Adrenal gland (tissue), 9 donors: ENCODE measurements at regions not wholly inside any gene's neighbourhood (a gene's known extent, or its start where the extent isn't known, plus 50 kb on each side); places are given as distances from the start of the nearest gene placed in this dataset.

Experiments
- DNase-seq, 7 donors: peaks; one replicate each; pipeline ENCODE4 v3.0.0-alpha.2; 2019 to 2020
- H3K27ac ChIP-seq, 5 donors: fragments of 200-600 bp; sonication (generic) in 4 of 5; 1 replicate in 3 of 5; 2 replicates in 2 of 5; pipeline versions ENCODE4 v1.5.1 to v1.8.0; 2016 to 2020; ENCODE audit warnings: mild to moderate bottlenecking in 1 of 5
- H3K27me3 ChIP-seq: fragments of 200-600 bp; 2 replicates; pipeline ENCODE4 v1.8.0; 2021
- H3K36me3 ChIP-seq, 2 donors: fragments of 200-600 bp; replicated peaks in 1 of 2; 1 replicate in 1 of 2; 2 replicates in 1 of 2; pipeline versions ENCODE4 v1.5.1 to v1.8.0; 2018 to 2022
- H3K4me1 ChIP-seq, 2 donors: fragments of 200-600 bp; replicated peaks in 1 of 2; 1 replicate in 1 of 2; 2 replicates in 1 of 2; pipeline versions ENCODE4 v1.5.1 to v1.8.0; 2018 to 2021
- H3K4me3 ChIP-seq, 4 donors: fragments of 200-600 bp; sonication (generic) in 3 of 4; one replicate each; pipeline ENCODE4 v1.5.1; 2016 to 2018
- H3K9me3 ChIP-seq, 3 donors: fragments of 200-600 bp; sonication (generic) in 1 of 3; replicated peaks in 1 of 3; 1 replicate in 2 of 3; 2 replicates in 1 of 3; pipeline versions ENCODE4 v1.5.1 to v1.8.0; 2016 to 2021
- CTCF ChIP-seq, 6 experiments: fragments of 450-650 bp in 4 of 6; fragments of 200-600 bp in 2 of 6; sonication (generic) in 1 of 6; IDR thresholded peaks; 1 replicate in 5 of 6; 2 replicates in 1 of 6; pipeline versions ENCODE4 v1.5.1 to v1.8.0; 2016 to 2021; ENCODE audit warnings: antibody characterized with exemption in 6 of 6, mild to moderate bottlenecking in 2 of 6, moderate library complexity in 1 of 6
- POLR2A ChIP-seq, 2 donors: fragments of 450-650 bp; IDR thresholded peaks; one replicate each; pipeline ENCODE4 v1.6.1; 2017; ENCODE audit warnings: antibody characterized with exemption in 2 of 2, mild to moderate bottlenecking in 2 of 2, moderate library complexity in 1 of 2
- WGBS, 4 donors: extraction: QIAGEN DNeasy Blood & Tissue Kit in 2 of 4; methylation state at CpG; one replicate each; pipeline versions ENCODE4 v1.1.5 to v1.1.7; 2013 to 2017; 5-methylcytosine and 5-hydroxymethylcytosine counted together
- intact Hi-C, 2 donors: fragments of 100-400 bp; cut with DNase I; formaldehyde crosslinking; loops; one replicate each; pipeline versions ENCODE4 v1.14.1 to v1.15.0; 2022 to 2023
- donor health status: healthy with polysubstance abuse.
- donor health status: Bipolar disorder and iron deficiency.
- donor health status: DM: yes; HTN: yes; CAD: no.
- donor health status: DM: no; HTN: no; CAD: no.
- donor health status: DM: no; HTN: no; CAD: no.

GRCh38 chr2:41947701-41948396 lies 100.0 kb upstream of the PKDCC start:
- H3K4me1 ChIP-seq, result no peaks in the 10 kb centered on the region
- H3K9me3 ChIP-seq, result no peaks in the 10 kb centered on the region
- TF ChIP-seq CTCF (IDR thresholded peaks at IDR 0.05) (no peak), POLR2A (IDR thresholded peaks at IDR 0.05) (no peak)
- 40 to 46% (median 41%) methylated on average over 11 of the region's 11 CpGs for WGBS, 4 donors
- DNase-seq, result no peak
- H3K36me3 ChIP-seq, result no peaks in the 10 kb centered on the region
- intact Hi-C loops, result no loop called here
- H3K4me3 ChIP-seq, result no peak overlapping the region
- no peaks in the 10 kb centered on the region for H3K27me3 ChIP-seq
- H3K27ac ChIP-seq, result peak overlapping the region in 2 of 5 donors; percentile 4 to 14

- H3K9me3 ChIP-seq, result no peaks in the 10 kb centered on the region
- no peaks in the 10 kb centered on the region for H3K36me3 ChIP-seq
- no peak overlapping the region for H3K4me3 ChIP-seq
- H3K27me3 ChIP-seq, result no peaks in the 10 kb centered on the region
- H3K27ac ChIP-seq, result no peak overlapping the region
- 65 to 90% (median 80%) methylated on average over 2 to 3 of the region's 3 CpGs for WGBS, 4 donors
- intact Hi-C loops, result no loop called here
- TF ChIP-seq CTCF (IDR thresholded peaks at IDR 0.05), result no peak
- DNase-seq, result no peak
- H3K4me1 ChIP-seq, result no peaks in the 10 kb centered on the region
These were observed 99.4 kb upstream of the PKDCC start for GRCh38 chr2:41948397-41948763.

GRCh38 chr2:41949091-41949882 lies 98.5 kb upstream of the PKDCC start:
- TF ChIP-seq POLR2A (IDR thresholded peaks at IDR 0.05) (no peak), CTCF (IDR thresholded peaks at IDR 0.05) (no peak)
- 71 to 76% (median 73%) methylated on average over 6 to 7 of the region's 7 CpGs for WGBS, 4 donors
- Histone ChIP-seq H3K36me3 (no peaks in the 10 kb centered on the region), H3K4me3 (no peak overlapping the region), H3K27ac (no peak overlapping the region), H3K4me1 (no peaks in the 10 kb centered on the region), H3K9me3 (no peaks in the 10 kb centered on the region), H3K27me3 (no peaks in the 10 kb centered on the region)
- DNase-seq, result no peak
- intact Hi-C loops, result no loop called here

GRCh38 chr2:41949883-41950665 lies 97.7 kb upstream of the PKDCC start:
- Histone ChIP-seq H3K27ac (no peak overlapping the region), H3K36me3 (no peaks in the 10 kb centered on the region), H3K4me1 (no peaks in the 10 kb centered on the region), H3K9me3 (no peaks in the 10 kb centered on the region), H3K4me3 (no peak overlapping the region), H3K27me3 (no peaks in the 10 kb centered on the region)
- intact Hi-C loops, result no loop called here
- WGBS, 4 donors, result 68 to 81% (median 78%) methylated on average over 4 of the region's 4 CpGs
- TF ChIP-seq POLR2A (IDR thresholded peaks at IDR 0.05) (no peak), CTCF (IDR thresholded peaks at IDR 0.05) (no peak)
- no peak for DNase-seq
